Transverse colon (tissue), 4 donors: ENCODE measurements at regions not wholly inside any gene's neighbourhood (a gene's known extent, or its start where the extent isn't known, plus 50 kb on each side); places are given as distances from the start of the nearest gene placed in this dataset.

Source experiments
- DNase-seq: peaks from one replicate; pipeline ENCODE4 v3.0.0-alpha.2; 2019
- H3K27ac ChIP-seq, 4 donors: fragments of 200-600 bp; sonication (generic); 2 replicates each; pipeline ENCODE4 v1.5.1; 2016 to 2018; ENCODE audit warnings: inconsistent platforms in 4 of 4
- H3K27me3 ChIP-seq: fragments of 200-600 bp; sonication (generic); 2 replicates; pipeline ENCODE4 v1.5.1; 2017; ENCODE audit warnings: inconsistent platforms
- H3K36me3 ChIP-seq, 4 donors: fragments of 200-600 bp; sonication (generic); 2 replicates each; pipeline ENCODE4 v1.5.1; 2017 to 2019; ENCODE audit warnings: inconsistent platforms in 4 of 4
- H3K4me1 ChIP-seq, 4 donors: fragments of 200-600 bp; sonication (generic); 2 replicates each; pipeline ENCODE4 v1.5.1; 2017 to 2020; ENCODE audit warnings: inconsistent platforms in 4 of 4
- H3K4me3 ChIP-seq, 4 donors: fragments of 200-600 bp; sonication (generic); 1 replicate in 1 of 4; 2 replicates in 3 of 4; pipeline versions ENCODE4 v1.5.1 to v1.6.1; 2017 to 2019; ENCODE audit warnings: inconsistent platforms in 4 of 4
- H3K9me3 ChIP-seq, 2 donors: fragments of 200-600 bp; sonication (generic); 2 replicates each; pipeline ENCODE4 v1.5.1; 2017 to 2019; ENCODE audit warnings: inconsistent platforms in 2 of 2
- EP300 ChIP-seq: sonication (generic); formaldehyde crosslinking; IDR thresholded peaks from one replicate; pipeline ENCODE4 v1.6.1; 2017; ENCODE audit warnings: antibody characterized with exemption, low read depth
- POLR2A ChIP-seq: fragments of 450-650 bp; IDR thresholded peaks from one replicate; pipeline ENCODE4 v1.6.1; 2016; ENCODE audit warnings: antibody characterized with exemption, mild to moderate bottlenecking, moderate library complexity
- POLR2AphosphoS5 ChIP-seq, 3 donors: sonication (generic); formaldehyde crosslinking; IDR thresholded peaks; one replicate each; pipeline ENCODE4 v1.6.1; 2016; ENCODE audit warnings: antibody characterized with exemption in 3 of 3
- WGBS, 2 donors: methylation state at CpG; one replicate each; pipeline ENCODE4 v1.1.5; 2018; ENCODE audit warnings: low coverage in 1 of 2; 5-methylcytosine and 5-hydroxymethylcytosine counted together
- in situ Hi-C, 4 donors: fragments of 200-750 bp; cut with MboI; loops; one replicate each; pipeline versions ENCODE4 v1.15.0 to v1.15.1; 2017; ENCODE audit warnings: low sequenced_read_pairs in 3 of 4, low pct_ligation_motif_present in 1 of 4, low pct_unique_long_range_greater_than_20kb in 1 of 4
- intact Hi-C: fragments of 100-400 bp; cut with DNase I; formaldehyde crosslinking; loops from one replicate; pipeline ENCODE4 v1.15.1; 2023; ENCODE audit warnings: low total_unique reads
- TF ChIP-seq, protein P1 (sequence below), 5 experiments: fragments of 200-600 bp in 3 of 5; fragments of 450-650 bp in 2 of 5; sonication (generic) in 3 of 5; IDR thresholded peaks; 1 replicate in 2 of 5; 2 replicates in 3 of 5; pipeline ENCODE4 v1.5.1; 2016 to 2017; ENCODE audit warnings: antibody characterized with exemption in 5 of 5, inconsistent platforms in 3 of 5, mild to moderate bottlenecking in 2 of 5, moderate library complexity in 1 of 5

- H3K9me3 ChIP-seq = no peaks in the 10 kb centered on the region
- no peak for DNase-seq
- intact Hi-C loops (no loop called here), in situ Hi-C loops (no loop called here)
- TF ChIP-seq, protein P1, sequence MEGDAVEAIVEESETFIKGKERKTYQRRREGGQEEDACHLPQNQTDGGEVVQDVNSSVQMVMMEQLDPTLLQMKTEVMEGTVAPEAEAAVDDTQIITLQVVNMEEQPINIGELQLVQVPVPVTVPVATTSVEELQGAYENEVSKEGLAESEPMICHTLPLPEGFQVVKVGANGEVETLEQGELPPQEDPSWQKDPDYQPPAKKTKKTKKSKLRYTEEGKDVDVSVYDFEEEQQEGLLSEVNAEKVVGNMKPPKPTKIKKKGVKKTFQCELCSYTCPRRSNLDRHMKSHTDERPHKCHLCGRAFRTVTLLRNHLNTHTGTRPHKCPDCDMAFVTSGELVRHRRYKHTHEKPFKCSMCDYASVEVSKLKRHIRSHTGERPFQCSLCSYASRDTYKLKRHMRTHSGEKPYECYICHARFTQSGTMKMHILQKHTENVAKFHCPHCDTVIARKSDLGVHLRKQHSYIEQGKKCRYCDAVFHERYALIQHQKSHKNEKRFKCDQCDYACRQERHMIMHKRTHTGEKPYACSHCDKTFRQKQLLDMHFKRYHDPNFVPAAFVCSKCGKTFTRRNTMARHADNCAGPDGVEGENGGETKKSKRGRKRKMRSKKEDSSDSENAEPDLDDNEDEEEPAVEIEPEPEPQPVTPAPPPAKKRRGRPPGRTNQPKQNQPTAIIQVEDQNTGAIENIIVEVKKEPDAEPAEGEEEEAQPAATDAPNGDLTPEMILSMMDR (IDR thresholded peaks at IDR 0.05) = no peak
- TF ChIP-seq EP300 (no peak), POLR2A (no peak), POLR2AphosphoS5 (IDR thresholded peaks at IDR 0.05) (no peak)
- peaks cover 0 to 4% (median 0%) of the 10 kb centered on the region in 4 donors for H3K4me1 ChIP-seq
- H3K4me3 ChIP-seq = no peak overlapping the region
- 42 to 52% methylated on average over 3 of the region's 3 CpGs for WGBS, 2 donors
- no peak overlapping the region for H3K27ac ChIP-seq
- H3K27me3 ChIP-seq = no peaks in the 10 kb centered on the region
- H3K36me3 ChIP-seq = no peaks in the 10 kb centered on the region
Measured at GRCh38 chr21:31447505-31447904, 103.4 kb upstream of the TIAM1 start.

DNA sequence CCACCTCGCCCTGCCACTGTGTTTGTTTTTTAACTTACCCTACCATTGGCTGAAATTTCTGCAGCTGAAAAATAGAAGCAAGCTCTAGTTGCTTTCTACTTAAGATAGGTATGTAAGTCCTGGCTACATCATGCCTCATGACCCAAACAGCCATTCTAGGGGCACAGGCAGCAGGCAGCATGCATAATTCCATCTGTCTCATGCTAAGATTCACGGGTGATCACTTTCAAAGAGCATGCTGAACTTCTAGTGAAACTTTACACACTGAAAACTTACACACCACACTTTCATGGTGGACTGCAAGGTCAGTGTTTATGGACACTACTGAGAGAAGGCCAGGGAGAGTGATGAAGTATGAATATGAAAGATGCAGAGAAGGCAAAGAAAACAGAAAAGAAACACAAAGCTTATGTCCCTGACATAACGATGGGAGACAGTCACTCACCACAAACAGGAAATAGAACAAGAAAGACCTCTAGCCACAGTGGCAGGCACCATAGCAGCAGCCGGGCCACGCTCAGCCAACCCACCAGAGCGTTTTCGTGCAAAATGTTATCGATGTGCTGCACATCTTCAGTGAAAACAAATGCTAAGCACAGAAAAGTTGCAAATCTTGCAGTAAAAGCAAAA lies 102.3 kb upstream of the TIAM1 start:
- in situ Hi-C loops = no loop called here
- H3K36me3 ChIP-seq = no peaks in the 10 kb centered on the region

GRCh38 chr21:31445137-31445536 lies 101.1 kb upstream of the TIAM1 start:
- Histone ChIP-seq H3K4me3 (no peak overlapping the region), H3K36me3 (no peaks in the 10 kb centered on the region), H3K9me3 (peaks cover 13 to 14% of the 10 kb centered on the region in 2 donors), H3K27me3 (no peaks in the 10 kb centered on the region), H3K27ac (no peak overlapping the region), H3K4me1 (peaks cover 0 to 4% (median 0%) of the 10 kb centered on the region in 4 donors)
- no peak for DNase-seq
- TF ChIP-seq POLR2A (no peak), EP300 (no peak), POLR2AphosphoS5 (IDR thresholded peaks at IDR 0.05) (no peak)
- TF ChIP-seq, protein P1 (IDR thresholded peaks at IDR 0.05) = no peak
- WGBS, 2 donors = 76 to 77% methylated on average over 3 to 4 of the region's 4 CpGs
- in situ Hi-C loops = no loop called here
- intact Hi-C loops = no loop called here

More for the DNA sequence above, 102.3 kb upstream of the TIAM1 start:
- intact Hi-C loops = no loop called here
- H3K27me3 ChIP-seq = no peaks in the 10 kb centered on the region
- DNase-seq = no peak
- H3K9me3 ChIP-seq = peaks cover 5 to 8% of the 10 kb centered on the region in 2 donors
- no peak for TF ChIP-seq POLR2A
- no peak for TF ChIP-seq EP300
- TF ChIP-seq, protein P1 (IDR thresholded peaks at IDR 0.05) = no peak
- 45 to 50% methylated on average over 2 to 8 of the region's 8 CpGs for WGBS, 2 donors
- H3K27ac ChIP-seq = no peak overlapping the region
- peaks cover 0 to 4% (median 0%) of the 10 kb centered on the region in 4 donors for H3K4me1 ChIP-seq
- H3K4me3 ChIP-seq = no peak overlapping the region

DNA sequence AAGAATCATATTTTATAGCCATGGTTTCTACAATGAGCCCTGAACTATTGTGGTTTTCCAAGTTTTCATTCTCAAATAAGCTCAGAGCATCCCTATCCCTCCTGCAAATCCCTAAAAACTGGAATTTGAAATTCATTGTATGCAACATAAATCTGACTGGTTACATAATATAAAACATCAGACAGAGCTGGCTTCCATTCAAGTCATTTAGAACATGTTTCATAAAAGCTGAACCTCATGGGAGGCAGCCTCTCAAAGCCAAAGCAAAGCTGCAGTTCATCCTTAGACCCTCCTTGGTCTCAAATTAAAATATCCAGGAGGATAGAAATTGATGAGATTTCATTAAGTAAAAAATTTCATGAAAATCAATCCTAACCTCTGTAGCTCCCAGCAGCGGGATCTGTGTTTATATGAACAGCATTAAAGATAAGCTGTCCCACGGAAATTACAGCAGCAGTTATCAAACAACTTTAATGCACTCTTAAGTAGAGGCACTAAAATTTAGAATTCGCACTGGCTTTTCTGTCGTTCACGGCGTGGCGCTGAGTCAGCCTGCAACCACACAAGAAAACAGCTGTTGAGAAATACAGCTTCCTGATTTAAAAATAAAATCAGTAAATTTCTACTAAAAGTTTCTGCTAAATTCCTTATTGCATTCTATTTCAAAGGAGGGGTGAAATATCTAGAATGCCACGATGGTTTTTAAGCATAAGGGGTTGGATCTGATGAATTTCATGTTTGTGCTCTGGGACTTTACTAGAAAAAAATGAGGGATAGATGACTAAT lies 99.9 kb upstream of the TIAM1 start:
- Histone ChIP-seq H3K4me3 (no peak overlapping the region), H3K27me3 (no peaks in the 10 kb centered on the region), H3K4me1 (peaks cover 0 to 4% (median 0%) of the 10 kb centered on the region in 4 donors), H3K9me3 (peaks cover 13 to 14% of the 10 kb centered on the region in 2 donors), H3K27ac (no peak overlapping the region), H3K36me3 (no peaks in the 10 kb centered on the region)
- DNase-seq = no peak
- in situ Hi-C loops (no loop called here), intact Hi-C loops (no loop called here)
- WGBS, 2 donors = 46 to 49% methylated on average over 8 of the region's 8 CpGs
- TF ChIP-seq, protein P1 (IDR thresholded peaks at IDR 0.05) = no peak
- TF ChIP-seq POLR2AphosphoS5 (IDR thresholded peaks at IDR 0.05) (no peak), POLR2A (no peak), EP300 (no peak)
